LNCAP (cell line): ENCODE measurements at regions not wholly inside any gene's neighbourhood (a gene's known extent, or its start where the extent isn't known, plus 50 kb on each side); places are given as distances from the start of the nearest gene placed in this dataset.

Experiments
- CTCF ChIP-seq: fragments of 450-650 bp; IDR thresholded peaks from 2 replicates; pipeline ENCODE4 v1.5.1; 2017; ENCODE audit warnings: mild to moderate bottlenecking

- no peak for TF ChIP-seq CTCF
Measured at GRCh38 chr4:130534651-130535050, 1438.7 kb downstream of the C4orf33 start.

GRCh38 chr4:130542953-130543352, 1447.0 kb downstream of the C4orf33 start:
- TF ChIP-seq CTCF = no peak

GRCh38 chr4:130545171-130545570, 1449.2 kb downstream of the C4orf33 start:
- no peak for TF ChIP-seq CTCF

GRCh38 chr4:130545596-130545995, 1449.6 kb downstream of the C4orf33 start:
- no peak for TF ChIP-seq CTCF

GRCh38 chr4:130559268-130559667, 1463.3 kb downstream of the C4orf33 start:
- no peak for TF ChIP-seq CTCF

GRCh38 chr4:130563185-130563888, 1467.4 kb downstream of the C4orf33 start:
- TF ChIP-seq CTCF = no peak; the same call in 1 of the 2 replicates

- no peak for TF ChIP-seq CTCF
Measured at GRCh38 chr4:130563889-130564418, 1468.0 kb downstream of the C4orf33 start.
